ENCODE measurements at regions not wholly inside any gene's neighbourhood (a gene's known extent, or its start where the extent isn't known, plus 50 kb on each side); places are given as distances from the start of the nearest gene placed in this dataset.

DNA sequence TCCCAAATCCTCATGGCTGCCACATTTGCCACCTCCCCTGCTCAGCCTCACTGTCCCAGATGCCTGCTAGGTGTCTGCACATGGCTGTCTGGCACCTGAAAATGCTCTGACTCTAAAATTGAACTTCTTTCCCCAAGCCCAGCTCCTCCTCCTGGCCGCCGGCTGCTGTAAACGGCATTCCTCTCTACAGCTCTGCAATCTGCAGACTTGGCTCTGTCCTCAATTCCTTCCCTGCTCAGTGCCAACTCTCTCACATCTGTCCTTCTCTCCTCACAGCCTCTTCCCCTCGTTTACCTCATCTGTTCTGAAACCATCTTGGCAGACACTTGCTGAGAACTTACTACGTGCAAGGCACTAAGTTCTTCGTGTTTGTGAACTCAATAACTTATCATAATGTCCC, 169.4 kb upstream of the SYT13 start:
- TF ChIP-seq, protein P1, sequence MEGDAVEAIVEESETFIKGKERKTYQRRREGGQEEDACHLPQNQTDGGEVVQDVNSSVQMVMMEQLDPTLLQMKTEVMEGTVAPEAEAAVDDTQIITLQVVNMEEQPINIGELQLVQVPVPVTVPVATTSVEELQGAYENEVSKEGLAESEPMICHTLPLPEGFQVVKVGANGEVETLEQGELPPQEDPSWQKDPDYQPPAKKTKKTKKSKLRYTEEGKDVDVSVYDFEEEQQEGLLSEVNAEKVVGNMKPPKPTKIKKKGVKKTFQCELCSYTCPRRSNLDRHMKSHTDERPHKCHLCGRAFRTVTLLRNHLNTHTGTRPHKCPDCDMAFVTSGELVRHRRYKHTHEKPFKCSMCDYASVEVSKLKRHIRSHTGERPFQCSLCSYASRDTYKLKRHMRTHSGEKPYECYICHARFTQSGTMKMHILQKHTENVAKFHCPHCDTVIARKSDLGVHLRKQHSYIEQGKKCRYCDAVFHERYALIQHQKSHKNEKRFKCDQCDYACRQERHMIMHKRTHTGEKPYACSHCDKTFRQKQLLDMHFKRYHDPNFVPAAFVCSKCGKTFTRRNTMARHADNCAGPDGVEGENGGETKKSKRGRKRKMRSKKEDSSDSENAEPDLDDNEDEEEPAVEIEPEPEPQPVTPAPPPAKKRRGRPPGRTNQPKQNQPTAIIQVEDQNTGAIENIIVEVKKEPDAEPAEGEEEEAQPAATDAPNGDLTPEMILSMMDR (IDR thresholded peaks at IDR 0.05), result no peak
- TF ChIP-seq NFIC (IDR thresholded peaks at IDR 0.05; ENCODE audit: borderline replicate concordance), result no peak
- no peak for TF ChIP-seq TAF1 (IDR thresholded peaks at IDR 0.05; ENCODE audit: borderline replicate concordance, low read depth, low read length)
- TF ChIP-seq POLR2AphosphoS5 (IDR thresholded peaks at IDR 0.05; ENCODE audit: low read depth, low read length), result no peak
- TF ChIP-seq ZBTB33 (IDR thresholded peaks at IDR 0.05; ENCODE audit: borderline replicate concordance, low read depth), result no peak
- TF ChIP-seq EP300 (IDR thresholded peaks at IDR 0.05; ENCODE audit: borderline replicate concordance in 1 of 2, low read depth in 1 of 2, low read length in 1 of 2), result no peak
